MCF 10A (cell line): ENCODE measurements at regions not wholly inside any gene's neighbourhood (a gene's known extent, or its start where the extent isn't known, plus 50 kb on each side); places are given as distances from the start of the nearest gene placed in this dataset.

Experiments used
- BruUV-seq: library from RNA; stranded (reverse); fragments of 400-500 nt; replicated peaks from 2 replicates; lab custom pipeline; 2021; lab: Mats Ljungman, UMichigan
- CTCF ChIA-PET: fragments of 300-600 bp; sonication (Branson Sonifier 250); formaldehyde crosslinking; extraction: SDS; loops from one replicate; lab custom pipeline; 2021; ENCODE audit warnings: antibody characterized with exemption, inconsistent platforms; lab: Yijun Ruan, JAX
- POLR2A ChIA-PET: fragments of 300-600, 350-650 bp; sonication (Branson Sonifier 250); formaldehyde crosslinking; extraction: SDS; loops from one replicate; lab custom pipeline; 2020; ENCODE audit warnings: antibody characterized with exemption, inconsistent platforms; lab: Yijun Ruan, JAX
- DNase-seq: peaks from one replicate; pipeline ENCODE4 v3.0.0-alpha.2; 2018; ENCODE audit not compliant: unreplicated experiment
- H3K27ac Mint-ChIP-seq: one replicate; pipeline ENCODE4 v1.8.0; 2022; ENCODE audit warnings: mild to moderate bottlenecking, low read depth, mixed read lengths; ENCODE audit not compliant: unreplicated experiment
- H3K27me3 Mint-ChIP-seq: one replicate; pipeline ENCODE4 v1.8.0; 2022; ENCODE audit warnings: mixed read lengths; ENCODE audit not compliant: insufficient read depth, unreplicated experiment
- H3K36me3 Mint-ChIP-seq: one replicate; pipeline ENCODE4 v1.8.0; 2022; ENCODE audit warnings: mild to moderate bottlenecking, moderate library complexity, mixed read lengths; ENCODE audit not compliant: insufficient read depth, unreplicated experiment
- H3K4me1 Mint-ChIP-seq: one replicate; pipeline ENCODE4 v1.8.0; 2022; ENCODE audit warnings: mixed read lengths; ENCODE audit not compliant: insufficient read depth, unreplicated experiment
- H3K4me3 Mint-ChIP-seq: one replicate; pipeline ENCODE4 v1.8.0; 2022; ENCODE audit warnings: mild to moderate bottlenecking, moderate library complexity, mixed read lengths; ENCODE audit not compliant: unreplicated experiment
- H3K9me3 Mint-ChIP-seq: one replicate; pipeline ENCODE4 v1.8.0; 2022; ENCODE audit warnings: mixed read lengths; ENCODE audit not compliant: unreplicated experiment
- CTCF ChIP-seq: fragments of 200-600 bp; IDR thresholded peaks from one replicate; pipeline ENCODE4 v1.8.0; 2022; ENCODE audit warnings: antibody characterized with exemption, mild to moderate bottlenecking; ENCODE audit not compliant: unreplicated experiment
- intact Hi-C: fragments of 100-400 bp; cut with micrococcal nuclease; formaldehyde crosslinking; loops from 2 replicates; pipeline ENCODE4 v1.14.1; 2022

GRCh38 chr1:95512925-95513324, 278.9 kb downstream of the RWDD3 start:
- Mint-ChIP-seq H3K4me3 (no peak overlapping the region), H3K9me3 (no peaks in the 10 kb centered on the region), H3K36me3 (peaks cover 4% of the 10 kb centered on the region), H3K27me3 (no peaks in the 10 kb centered on the region), H3K4me1 (no peaks in the 10 kb centered on the region), H3K27ac (no peak overlapping the region)
- TF ChIP-seq CTCF, result no peak
- intact Hi-C loops, result no loop called here
- BruUV-seq, result no TSS peak
- ChIA-PET CTCF (no interaction called here), POLR2A (interaction anchor here (0.8 kb wide), 1 partner anchor 10 kb away, joined by 3 read pairs; no protein-coding TSS in a partner anchor)
- no peak for DNase-seq

- Mint-ChIP-seq H3K36me3 (peaks cover 4% of the 10 kb centered on the region), H3K4me3 (no peak overlapping the region), H3K4me1 (no peaks in the 10 kb centered on the region), H3K27ac (no peak overlapping the region), H3K9me3 (peaks cover 8% of the 10 kb centered on the region), H3K27me3 (no peaks in the 10 kb centered on the region)
- ChIA-PET CTCF (no interaction called here), POLR2A (interaction anchor here (1.4 kb wide), 1 partner anchor 12 kb away, joined by 3 read pairs; no protein-coding TSS in a partner anchor)
- intact Hi-C loops, result no loop called here
- TF ChIP-seq CTCF, result no peak
- no peak for DNase-seq
- no TSS peak for BruUV-seq
These were observed 283.5 kb downstream of the RWDD3 start for GRCh38 chr1:95517506-95517905.

- H3K36me3 Mint-ChIP-seq, result peaks cover 4% of the 10 kb centered on the region
- CTCF ChIA-PET, result interaction anchor here (0.6 kb wide), 1 partner anchor 918 kb away, joined by 3 read pairs; no protein-coding TSS in a partner anchor
- DNase-seq, result no peak
- no peak overlapping the region for H3K27ac Mint-ChIP-seq
- H3K4me3 Mint-ChIP-seq, result no peak overlapping the region
- BruUV-seq, result no TSS peak
- intact Hi-C loops, result no loop called here
- H3K9me3 Mint-ChIP-seq, result peaks cover 14% of the 10 kb centered on the region
- H3K4me1 Mint-ChIP-seq, result no peaks in the 10 kb centered on the region
- POLR2A ChIA-PET, result interaction anchor here (1.4 kb wide), 1 partner anchor 11 kb away, joined by 3 read pairs; no protein-coding TSS in a partner anchor
- H3K27me3 Mint-ChIP-seq, result no peaks in the 10 kb centered on the region
- no peak for TF ChIP-seq CTCF
These were observed 284.3 kb downstream of the RWDD3 start for GRCh38 chr1:95518310-95518709.

GRCh38 chr1:95520390-95520789, 286.4 kb downstream of the RWDD3 start:
- Mint-ChIP-seq H3K36me3 (peaks cover 4% of the 10 kb centered on the region), H3K9me3 (peaks cover 20% of the 10 kb centered on the region), H3K4me1 (no peaks in the 10 kb centered on the region), H3K27ac (no peak overlapping the region), H3K27me3 (no peaks in the 10 kb centered on the region), H3K4me3 (no peak overlapping the region)
- intact Hi-C loops, result no loop called here
- ChIA-PET POLR2A (no interaction called here), CTCF (interaction anchor here (0.7 kb wide), 1 partner anchor 10 kb away, joined by 3 read pairs; no protein-coding TSS in a partner anchor)
- no peak for TF ChIP-seq CTCF
- no TSS peak for BruUV-seq
- no peak for DNase-seq
